DLD1 (cell line): ENCODE measurements at regions not wholly inside any gene's neighbourhood (a gene's known extent, or its start where the extent isn't known, plus 50 kb on each side); places are given as distances from the start of the nearest gene placed in this dataset.

Source experiments
- in situ Hi-C: cut with HindIII; loops from 2 replicates; pipeline ENCODE4 v1.10.0; 2017; ENCODE audit warnings: low sequenced_read_pairs

DNA sequence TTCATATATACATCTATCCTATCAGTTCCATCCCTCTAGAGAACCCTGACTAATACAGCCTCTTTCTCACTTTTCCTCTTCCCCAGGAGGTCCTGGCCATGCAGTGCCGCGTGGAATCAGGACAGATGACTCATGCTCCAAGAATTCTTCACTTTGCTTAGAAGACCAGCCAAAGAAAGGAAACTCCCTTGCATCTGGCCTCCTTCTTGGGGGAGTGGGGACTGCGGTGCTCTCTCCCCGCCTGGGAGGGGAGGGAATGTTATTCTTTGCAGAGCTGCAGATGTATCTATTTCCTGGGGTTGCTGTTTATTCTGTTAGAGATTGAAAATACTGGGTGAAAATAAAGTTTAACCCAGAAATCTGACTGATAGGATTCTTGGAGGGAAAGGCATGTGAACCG lies 111.5 kb upstream of the SH3BP4 start:
- in situ Hi-C loops = no loop called here

GRCh38 chr2:234839285-234839684 lies 112.5 kb upstream of the SH3BP4 start:
- in situ Hi-C loops = no loop called here

DNA sequence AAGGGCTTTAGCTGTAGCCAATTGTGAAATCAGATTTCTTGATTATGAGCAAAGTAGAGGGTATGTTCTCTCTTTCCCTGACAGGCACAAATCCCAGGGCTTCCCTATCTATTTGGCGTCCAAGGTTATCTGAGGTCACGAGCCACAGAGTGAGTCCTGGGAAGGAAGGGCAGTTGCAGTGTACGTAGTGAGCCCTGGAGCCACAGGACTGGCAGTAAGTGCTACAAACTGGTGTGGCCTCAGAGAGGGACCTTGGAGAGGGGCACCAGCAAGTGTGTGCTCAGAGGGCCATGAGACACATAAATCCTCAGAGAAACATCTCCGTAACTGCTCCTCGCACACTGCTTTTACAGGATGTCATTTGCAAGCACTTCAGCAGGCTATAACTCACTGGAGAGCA lies 115.5 kb upstream of the SH3BP4 start:
- in situ Hi-C loops = no loop called here

DNA sequence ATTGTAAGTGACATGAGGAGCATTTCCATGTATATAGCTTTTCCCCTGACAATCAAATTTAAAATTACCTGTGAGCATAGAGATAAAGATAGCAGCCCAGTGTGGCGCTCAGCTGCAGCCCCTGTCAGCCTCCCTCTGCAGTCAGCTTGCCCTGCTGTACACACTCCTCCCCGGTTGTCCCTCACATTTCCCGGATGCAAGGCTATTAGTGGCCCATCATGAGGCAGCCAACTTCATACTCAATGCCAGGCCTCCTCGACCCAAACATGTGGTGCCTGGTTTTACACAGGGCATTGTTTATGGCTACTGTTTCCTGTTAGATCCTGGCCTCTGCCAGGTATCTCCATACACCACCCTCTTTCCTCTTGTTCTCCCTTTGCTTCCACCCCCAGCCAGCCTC lies 116.1 kb upstream of the SH3BP4 start:
- in situ Hi-C loops = no loop called here

DNA sequence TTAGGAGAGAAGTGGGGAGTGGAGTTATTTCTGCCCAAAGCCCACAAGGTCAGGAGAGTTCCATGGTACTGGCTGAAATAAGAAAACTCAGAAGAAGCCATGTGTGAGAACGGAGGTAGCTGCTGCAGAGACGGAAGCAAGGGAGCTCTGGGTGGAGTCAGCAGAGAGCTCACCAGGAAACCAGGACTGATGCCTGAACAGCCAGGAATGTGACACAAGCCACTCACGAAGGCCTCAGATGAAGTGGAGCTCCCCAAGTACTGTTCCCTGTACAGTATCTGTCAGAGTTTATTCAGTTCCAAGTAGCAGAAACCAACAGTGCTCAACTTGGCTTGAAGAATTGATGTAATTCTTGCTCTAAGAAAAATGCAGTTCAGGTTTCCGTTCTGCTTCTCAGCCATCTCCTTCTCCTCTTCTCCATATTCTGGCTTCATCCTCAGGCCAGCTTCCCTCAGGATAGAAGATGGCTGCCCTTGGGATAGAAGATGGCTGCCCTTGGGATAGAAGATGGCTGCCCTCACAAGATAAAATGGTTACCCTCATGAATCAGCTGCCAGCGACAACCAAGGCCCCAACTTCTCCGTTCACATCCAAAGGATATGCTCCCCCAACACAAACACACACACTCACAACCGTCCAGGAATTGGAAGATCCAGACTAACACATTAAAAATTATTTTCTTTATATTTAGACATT lies 117.4 kb upstream of the SH3BP4 start:
- in situ Hi-C loops = no loop called here

- in situ Hi-C loops = no loop called here
Observed at GRCh38 chr2:234830853-234831252, 121.0 kb upstream of the SH3BP4 start.

DNA sequence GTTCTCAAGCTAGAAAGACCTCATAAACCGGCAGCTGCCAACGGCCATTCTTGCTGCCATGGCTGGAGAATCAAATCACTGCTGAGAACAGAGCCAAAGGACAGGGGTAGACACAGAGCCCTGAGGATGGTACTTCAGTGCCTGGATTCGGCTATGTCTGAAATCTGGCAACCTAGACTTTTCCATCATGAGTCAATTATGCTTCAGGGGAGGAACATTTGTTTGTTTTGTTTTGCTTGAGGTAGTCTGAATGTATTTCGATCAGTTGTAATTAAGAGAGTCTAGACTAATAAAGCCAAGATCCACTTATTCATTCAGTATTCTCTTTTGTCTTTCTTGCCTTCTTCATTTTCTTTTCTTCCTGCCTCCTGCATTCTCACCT lies 122.8 kb upstream of the SH3BP4 start:
- in situ Hi-C loops = no loop called here

DNA sequence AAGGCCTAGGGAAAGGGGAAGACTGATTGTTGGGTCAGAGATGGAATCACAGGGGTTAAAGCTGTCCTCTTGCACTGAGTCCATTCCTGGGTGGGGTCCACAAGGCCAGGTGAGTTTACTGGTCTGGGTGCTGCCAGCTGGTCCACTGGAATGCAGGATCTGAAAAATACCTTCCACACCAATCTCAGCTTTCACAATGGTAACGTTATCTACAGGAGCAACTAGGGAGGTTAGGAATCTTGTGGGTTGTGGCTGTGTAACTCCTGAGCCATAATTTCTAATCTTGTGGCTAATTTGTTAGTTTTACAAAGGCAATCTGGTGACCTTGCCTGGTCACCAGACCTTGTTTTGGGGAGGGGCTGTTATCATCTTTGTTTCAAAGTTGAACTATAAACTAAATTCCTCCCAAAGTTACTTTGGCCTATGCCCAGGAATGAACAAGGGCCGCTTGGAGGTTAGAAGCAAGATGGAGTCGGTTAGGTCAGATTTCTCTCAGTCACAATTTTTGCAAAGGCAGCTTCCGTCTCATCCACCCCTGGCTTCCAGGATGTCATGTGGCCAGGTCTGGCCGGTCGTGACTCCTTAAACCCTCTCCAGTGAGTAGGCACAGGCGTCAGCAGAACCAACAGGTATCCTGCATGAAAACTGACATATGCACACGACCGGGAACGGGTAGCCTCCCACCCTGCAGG lies 123.3 kb upstream of the SH3BP4 start:
- in situ Hi-C loops = no loop called here

GRCh38 chr2:234827096-234827860 lies 124.5 kb upstream of the SH3BP4 start:
- in situ Hi-C loops = no loop called here

GRCh38 chr2:234826681-234827080 lies 125.1 kb upstream of the SH3BP4 start:
- in situ Hi-C loops = no loop called here

- in situ Hi-C loops = no loop called here
Observed at GRCh38 chr2:234825616-234826015, 126.2 kb upstream of the SH3BP4 start.

DNA sequence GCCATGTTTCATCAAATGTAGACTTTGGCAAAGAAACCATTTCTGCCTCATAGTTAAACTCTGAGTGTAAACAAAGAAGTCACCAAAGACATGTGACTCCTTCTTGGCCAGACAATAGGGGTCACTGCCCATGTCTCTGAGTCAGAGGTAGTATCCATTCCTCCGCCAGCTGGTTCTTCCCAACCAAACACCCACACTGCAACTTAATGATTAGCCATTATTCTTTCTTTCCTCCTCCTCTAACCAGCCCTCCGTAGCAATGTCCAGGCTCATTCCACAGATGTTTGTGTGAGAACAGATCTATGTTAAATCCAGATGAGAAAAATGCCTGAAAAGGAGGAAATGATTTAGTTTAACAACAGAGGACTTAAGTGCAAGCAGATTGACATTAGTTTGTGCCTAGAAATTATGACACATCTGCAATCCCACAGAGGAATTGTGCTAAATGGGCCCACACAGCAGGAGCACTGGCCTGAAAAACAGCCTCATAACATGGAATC lies 127.9 kb upstream of the SH3BP4 start:
- in situ Hi-C loops = no loop called here

DNA sequence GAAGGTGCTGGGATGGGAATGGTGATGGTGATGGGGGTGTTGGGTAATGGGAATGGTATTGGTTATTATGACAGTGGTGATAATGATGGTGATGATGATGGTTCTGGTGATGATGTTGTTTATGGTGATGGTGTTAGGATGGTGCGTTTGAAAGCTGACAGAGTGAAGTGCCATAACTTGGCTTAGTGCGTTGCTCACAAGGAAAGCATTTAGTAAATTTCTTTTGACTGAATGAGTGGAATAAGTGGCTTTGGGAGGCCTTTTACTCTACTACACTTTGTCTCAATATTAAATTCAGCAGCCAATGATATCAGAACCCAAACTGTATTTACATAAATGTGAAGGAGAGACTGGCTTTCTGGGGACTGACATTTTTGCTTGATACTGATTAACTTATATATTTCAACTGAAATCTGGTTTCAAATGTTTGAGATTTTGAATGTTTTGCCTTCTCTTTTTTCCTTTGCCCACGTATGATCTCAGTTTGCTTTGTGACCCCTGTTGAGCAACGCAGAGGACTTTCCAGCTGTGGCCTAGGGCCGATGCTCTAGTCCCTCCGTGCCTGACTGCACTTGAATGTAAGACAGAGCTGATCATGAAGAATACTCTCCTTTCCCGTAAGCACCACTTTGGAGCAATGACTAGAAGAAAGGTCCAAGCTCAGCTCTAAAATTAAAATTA lies 128.5 kb upstream of the SH3BP4 start:
- in situ Hi-C loops = no loop called here

- in situ Hi-C loops = no loop called here
Observed at GRCh38 chr2:234821946-234822475, 129.8 kb upstream of the SH3BP4 start.

- in situ Hi-C loops = no loop called here
Observed at GRCh38 chr2:234818937-234819336, 132.9 kb upstream of the SH3BP4 start.

DNA sequence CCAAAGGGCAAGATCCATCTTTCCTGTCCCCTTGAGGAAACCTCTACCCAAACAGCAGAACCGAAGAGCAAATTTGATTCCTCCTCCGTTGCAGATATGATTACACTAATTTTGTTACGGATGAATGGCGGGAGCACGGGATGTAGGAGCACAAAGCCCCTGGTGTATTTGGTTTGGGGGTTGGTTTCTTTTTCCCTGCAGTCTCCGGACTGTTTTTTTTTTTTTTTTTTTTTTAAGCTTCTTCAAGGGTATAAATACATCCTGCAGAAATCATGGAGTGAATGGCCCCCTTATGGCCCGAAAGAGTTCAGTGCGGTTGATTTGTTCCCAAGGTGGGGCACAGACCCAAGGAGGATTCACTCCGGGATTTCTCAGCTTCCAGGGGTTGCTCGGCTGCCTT lies 135.3 kb upstream of the SH3BP4 start:
- in situ Hi-C loops = no loop called here

- in situ Hi-C loops = no loop called here
Observed at GRCh38 chr2:234816056-234816455, 135.8 kb upstream of the SH3BP4 start.

GRCh38 chr2:234814374-234814773 lies 137.4 kb upstream of the SH3BP4 start:
- in situ Hi-C loops = no loop called here

- in situ Hi-C loops = no loop called here
Observed at GRCh38 chr2:234812851-234813250, 139.0 kb upstream of the SH3BP4 start.

DNA sequence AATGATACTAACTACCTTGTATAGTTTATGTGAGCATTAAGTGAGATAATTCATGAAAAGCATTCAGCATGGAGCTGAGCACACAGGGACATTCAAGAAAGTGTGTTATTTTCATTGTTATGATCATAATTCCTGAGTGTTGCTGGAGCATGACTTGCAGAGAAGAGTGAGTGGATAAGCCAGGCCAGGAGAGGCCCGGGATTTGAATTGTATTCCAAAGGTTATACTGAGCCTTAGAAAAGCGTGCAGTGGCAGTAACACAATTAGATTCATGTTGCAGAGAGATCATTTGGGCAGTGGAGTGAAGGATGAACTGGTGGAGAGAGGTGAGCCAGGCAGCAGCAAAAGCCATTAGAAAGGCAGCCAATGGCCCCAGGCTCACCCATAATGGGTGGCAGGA lies 142.9 kb upstream of the SH3BP4 start:
- in situ Hi-C loops = no loop called here

GRCh38 chr2:234806818-234807217 lies 145.0 kb upstream of the SH3BP4 start:
- in situ Hi-C loops = no loop called here
